GM19043 (cell line): ENCODE measurements at regions not wholly inside any gene's neighbourhood (a gene's known extent, or its start where the extent isn't known, plus 50 kb on each side); places are given as distances from the start of the nearest gene placed in this dataset.

ENCODE experiments used
- ATAC-seq: cut with Tn5 transposase; IDR thresholded peaks from one replicate; pipeline ENCODE4 v1.9.1; 2021; ENCODE audit warnings: low read depth; ENCODE audit not compliant: unreplicated experiment

GRCh38 chr10:24000271-24000813 is 208.6 kb upstream of the KIAA1217 start:
- no peak for ATAC-seq

- ATAC-seq: no peak
Observed at GRCh38 chr10:24006741-24007140, 202.2 kb upstream of the KIAA1217 start.

- ATAC-seq: no peak
Observed at GRCh38 chr10:24007359-24007758, 201.6 kb upstream of the KIAA1217 start.

- no peak for ATAC-seq
Observed at GRCh38 chr10:24008164-24009091, 200.5 kb upstream of the KIAA1217 start.

GRCh38 chr10:24009115-24009514 is 199.8 kb upstream of the KIAA1217 start:
- ATAC-seq: no peak

- no peak for ATAC-seq
Observed at GRCh38 chr10:24009736-24010135, 199.2 kb upstream of the KIAA1217 start.

- no peak for ATAC-seq
Observed at GRCh38 chr10:24010436-24010970, 198.4 kb upstream of the KIAA1217 start.

GRCh38 chr10:24012249-24012803 is 196.6 kb upstream of the KIAA1217 start:
- ATAC-seq: no peak

- ATAC-seq: no peak
Observed at GRCh38 chr10:24027107-24027506, 181.8 kb upstream of the KIAA1217 start.

- no peak for ATAC-seq
Observed at GRCh38 chr10:24034571-24034970, 174.4 kb upstream of the KIAA1217 start.

GRCh38 chr10:24035761-24036160 is 173.2 kb upstream of the KIAA1217 start:
- no peak for ATAC-seq

- no peak for ATAC-seq
Observed at GRCh38 chr10:24039315-24039714, 169.6 kb upstream of the KIAA1217 start.

GRCh38 chr10:24039897-24040296 is 169.0 kb upstream of the KIAA1217 start:
- ATAC-seq: no peak

- ATAC-seq: no peak
Observed at GRCh38 chr10:24041034-24041433, 167.9 kb upstream of the KIAA1217 start.

GRCh38 chr10:24041834-24042233 is 167.1 kb upstream of the KIAA1217 start:
- no peak for ATAC-seq

- ATAC-seq: no peak
Observed at GRCh38 chr10:24042884-24043283, 166.1 kb upstream of the KIAA1217 start.

GRCh38 chr10:24046060-24046459 is 162.9 kb upstream of the KIAA1217 start:
- ATAC-seq: no peak

GRCh38 chr10:24047176-24047575 is 161.8 kb upstream of the KIAA1217 start:
- no peak for ATAC-seq

GRCh38 chr10:24054421-24054820 is 154.5 kb upstream of the KIAA1217 start:
- no peak for ATAC-seq

- no peak for ATAC-seq
Observed at GRCh38 chr10:24080207-24080606, 128.7 kb upstream of the KIAA1217 start.

- ATAC-seq: no peak
Observed at GRCh38 chr10:24086296-24087086, 122.4 kb upstream of the KIAA1217 start.
